ENCODE measurements at regions not wholly inside any gene's neighbourhood (a gene's known extent, or its start where the extent isn't known, plus 50 kb on each side); places are given as distances from the start of the nearest gene placed in this dataset.
"Not testable (repeated sequence)": the region's sequence is repeated elsewhere in the genome, so short reads cannot be mapped to it uniquely, and the experiment has no call there.

GRCh38 chr2:183780072-183780471, 655.8 kb downstream of the NUP35 start:
- TF ChIP-seq FOXP2 (optimal IDR thresholded peaks at IDR 0.05; ENCODE audit: control extremely low read depth, extremely low read length, insufficient read depth), result no peak
- no peak for TF ChIP-seq POLR2AphosphoS5 (IDR thresholded peaks at IDR 0.05; ENCODE audit: borderline replicate concordance, low read depth, low read length)
- TF ChIP-seq EZH2 (IDR thresholded peaks at IDR 0.05), result no peak
- no peak for DNase-seq (ENCODE audit: low read depth, low spot score)
- Histone ChIP-seq H3K36me3 (ENCODE audit: insufficient read depth, low read length) (no peaks in the 10 kb centered on the region), H3K4me3 (no peak overlapping the region), H3K9me3 (ENCODE audit: low read depth, low read length) (no peaks in the 10 kb centered on the region), H3K9ac (ENCODE audit: insufficient read length) (no peak overlapping the region), H3K27ac (no peak overlapping the region)

GRCh38 chr2:183782436-183782835, 658.2 kb downstream of the NUP35 start:
- H3K36me3 ChIP-seq (ENCODE audit: insufficient read depth, low read length), result no peaks in the 10 kb centered on the region
- no peak overlapping the region for H3K9ac ChIP-seq (ENCODE audit: insufficient read length)
- H3K9me3 ChIP-seq (ENCODE audit: low read depth, low read length), result no peaks in the 10 kb centered on the region
- TF ChIP-seq POLR2AphosphoS5 (IDR thresholded peaks at IDR 0.05; ENCODE audit: borderline replicate concordance, low read depth, low read length) (no peak), EZH2 (IDR thresholded peaks at IDR 0.05) (no peak), FOXP2 (optimal IDR thresholded peaks at IDR 0.05; ENCODE audit: control extremely low read depth, extremely low read length, insufficient read depth) (no peak)
- H3K27ac ChIP-seq, result no peak overlapping the region
- H3K4me3 ChIP-seq, result no peak overlapping the region
- no peak for DNase-seq (ENCODE audit: low read depth, low spot score)

GRCh38 chr2:183788796-183789195, 664.6 kb downstream of the NUP35 start:
- not testable (repeated sequence) for H3K4me3 ChIP-seq; H3K36me3 ChIP-seq (ENCODE audit: insufficient read depth, low read length); DNase-seq (ENCODE audit: low read depth, low spot score); H3K9me3 ChIP-seq (ENCODE audit: low read depth, low read length); H3K27ac ChIP-seq; H3K9ac ChIP-seq (ENCODE audit: insufficient read length)

GRCh38 chr2:183792165-183792924, 668.1 kb downstream of the NUP35 start:
- H3K9me3 ChIP-seq (ENCODE audit: low read depth, low read length); H3K27ac ChIP-seq; H3K9ac ChIP-seq (ENCODE audit: insufficient read length); H3K4me3 ChIP-seq; H3K36me3 ChIP-seq (ENCODE audit: insufficient read depth, low read length); DNase-seq (ENCODE audit: low read depth, low spot score): not testable (repeated sequence)

DNA sequence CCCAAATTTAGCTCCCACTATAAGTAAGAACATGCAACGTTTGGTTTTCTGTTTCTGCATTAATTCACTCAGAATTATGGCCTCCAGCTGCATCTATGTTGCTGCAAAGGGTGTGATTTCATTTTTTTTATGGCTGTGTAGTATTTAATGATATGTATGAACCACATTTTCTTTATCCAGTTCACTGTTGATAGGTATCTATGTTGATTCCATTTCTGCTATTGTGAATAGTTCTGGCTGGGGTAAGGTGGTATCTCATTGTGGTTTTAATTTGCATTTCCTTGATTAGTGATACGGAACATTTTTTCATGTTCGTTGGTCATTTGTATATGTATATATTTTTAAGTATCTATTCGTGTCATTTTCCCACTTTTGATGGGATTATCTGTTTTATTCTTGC, 674.3 kb downstream of the NUP35 start:
- H3K27ac ChIP-seq, result no peak overlapping the region
- no peak for DNase-seq (ENCODE audit: low read depth, low spot score)
- TF ChIP-seq EZH2 (IDR thresholded peaks at IDR 0.05) (no peak), POLR2AphosphoS5 (IDR thresholded peaks at IDR 0.05; ENCODE audit: borderline replicate concordance, low read depth, low read length) (no peak), FOXP2 (optimal IDR thresholded peaks at IDR 0.05; ENCODE audit: control extremely low read depth, extremely low read length, insufficient read depth) (no peak)
- no peak overlapping the region for H3K9ac ChIP-seq (ENCODE audit: insufficient read length)
- H3K36me3 ChIP-seq (ENCODE audit: insufficient read depth, low read length), result no peaks in the 10 kb centered on the region
- H3K9me3 ChIP-seq (ENCODE audit: low read depth, low read length), result no peaks in the 10 kb centered on the region
- H3K4me3 ChIP-seq, result no peak overlapping the region

GRCh38 chr2:183799761-183800160, 675.5 kb downstream of the NUP35 start:
- no peak for DNase-seq (ENCODE audit: low read depth, low spot score)
- TF ChIP-seq FOXP2 (optimal IDR thresholded peaks at IDR 0.05; ENCODE audit: control extremely low read depth, extremely low read length, insufficient read depth) (no peak), EZH2 (IDR thresholded peaks at IDR 0.05) (no peak), POLR2AphosphoS5 (IDR thresholded peaks at IDR 0.05; ENCODE audit: borderline replicate concordance, low read depth, low read length) (no peak)
- Histone ChIP-seq H3K27ac (no peak overlapping the region), H3K9ac (ENCODE audit: insufficient read length) (no peak overlapping the region), H3K36me3 (ENCODE audit: insufficient read depth, low read length) (no peaks in the 10 kb centered on the region), H3K4me3 (no peak overlapping the region), H3K9me3 (ENCODE audit: low read depth, low read length) (no peaks in the 10 kb centered on the region)

GRCh38 chr2:183803596-183803995, 679.4 kb downstream of the NUP35 start:
- TF ChIP-seq EZH2 (IDR thresholded peaks at IDR 0.05), result no peak
- no peak for TF ChIP-seq POLR2AphosphoS5 (IDR thresholded peaks at IDR 0.05; ENCODE audit: borderline replicate concordance, low read depth, low read length)
- no peak for TF ChIP-seq FOXP2 (optimal IDR thresholded peaks at IDR 0.05; ENCODE audit: control extremely low read depth, extremely low read length, insufficient read depth)

GRCh38 chr2:183807870-183808269, 683.6 kb downstream of the NUP35 start:
- Histone ChIP-seq H3K27ac (peak overlapping the region; percentile 12; the same call in 1 of the 2 replicates), H3K9ac (ENCODE audit: insufficient read length) (peak overlapping the region; percentile 22), H3K9me3 (ENCODE audit: low read depth, low read length) (no peaks in the 10 kb centered on the region), H3K36me3 (ENCODE audit: insufficient read depth, low read length) (no peaks in the 10 kb centered on the region), H3K4me3 (no peak overlapping the region)
- TF ChIP-seq POLR2AphosphoS5 (IDR thresholded peaks at IDR 0.05; ENCODE audit: borderline replicate concordance, low read depth, low read length), result no peak
- TF ChIP-seq EZH2 (IDR thresholded peaks at IDR 0.05), result no peak
- TF ChIP-seq FOXP2 (optimal IDR thresholded peaks at IDR 0.05; ENCODE audit: control extremely low read depth, extremely low read length, insufficient read depth), result no peak
- DNase-seq (ENCODE audit: low read depth, low spot score), result no peak

More at GRCh38 chr2:183803596-183803995, 679.4 kb downstream of the NUP35 start:
- Histone ChIP-seq H3K9ac (ENCODE audit: insufficient read length) (no peak overlapping the region), H3K27ac (no peak overlapping the region), H3K4me3 (no peak overlapping the region), H3K9me3 (ENCODE audit: low read depth, low read length) (no peaks in the 10 kb centered on the region), H3K36me3 (ENCODE audit: insufficient read depth, low read length) (no peaks in the 10 kb centered on the region)
- no peak for DNase-seq (ENCODE audit: low read depth, low spot score)

- Histone ChIP-seq H3K9me3 (ENCODE audit: low read depth, low read length) (no peaks in the 10 kb centered on the region), H3K4me3 (no peak overlapping the region), H3K9ac (ENCODE audit: insufficient read length) (no peak overlapping the region), H3K36me3 (ENCODE audit: insufficient read depth, low read length) (no peaks in the 10 kb centered on the region), H3K27ac (no peak overlapping the region)
- DNase-seq (ENCODE audit: low read depth, low spot score), result no peak
- TF ChIP-seq EZH2 (IDR thresholded peaks at IDR 0.05) (no peak), POLR2AphosphoS5 (IDR thresholded peaks at IDR 0.05; ENCODE audit: borderline replicate concordance, low read depth, low read length) (no peak), FOXP2 (optimal IDR thresholded peaks at IDR 0.05; ENCODE audit: control extremely low read depth, extremely low read length, insufficient read depth) (no peak)
These were observed 685.2 kb downstream of the NUP35 start for GRCh38 chr2:183809404-183809803.
